ENCODE measurements at regions not wholly inside any gene's neighbourhood (a gene's known extent, or its start where the extent isn't known, plus 50 kb on each side); places are given as distances from the start of the nearest gene placed in this dataset.

DNA sequence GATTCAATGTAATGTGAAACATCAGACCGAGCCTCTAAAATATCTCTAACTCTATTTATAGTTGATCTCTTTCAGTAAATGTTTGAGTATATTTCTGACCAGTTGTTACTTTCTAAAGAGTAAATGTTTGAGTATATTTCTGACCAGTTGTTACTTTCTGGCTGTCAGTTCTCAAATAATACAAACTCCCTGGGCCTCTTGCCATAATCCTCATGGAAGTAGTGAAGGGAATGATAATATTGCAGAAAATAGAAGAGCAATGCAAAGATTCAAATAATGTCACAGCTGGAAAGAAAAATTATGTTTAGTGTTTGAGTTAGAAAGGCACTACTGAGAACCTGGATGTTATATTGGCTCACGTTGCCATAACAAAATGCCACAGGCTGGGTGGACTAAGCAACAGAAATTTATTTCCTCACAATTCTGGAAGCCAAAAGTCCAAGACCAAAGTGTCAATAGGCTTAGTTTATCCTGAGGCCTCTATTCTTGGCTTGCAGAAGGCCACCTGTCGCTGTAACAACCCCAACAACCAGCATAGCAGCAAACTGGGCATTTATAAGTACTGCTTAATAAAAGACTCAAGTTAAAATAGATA is 470.6 kb upstream of the BCHE start:
- TF ChIP-seq SP1 (IDR thresholded peaks at IDR 0.05) = no peak
- no peak for TF ChIP-seq HDGF (IDR thresholded peaks at IDR 0.05; ENCODE audit: borderline replicate concordance)
- TF ChIP-seq TARDBP (IDR thresholded peaks at IDR 0.05) = no peak
- no peak for TF ChIP-seq FOXM1 (IDR thresholded peaks at IDR 0.05; ENCODE audit: borderline replicate concordance)
- TF ChIP-seq BHLHE40 (IDR thresholded peaks at IDR 0.05; ENCODE audit: borderline replicate concordance) = no peak
- no peak for TF ChIP-seq LEF1 (IDR thresholded peaks at IDR 0.05; ENCODE audit: borderline replicate concordance)
- TF ChIP-seq FOXA1 (IDR thresholded peaks at IDR 0.05) = no peak
- TF ChIP-seq SUZ12 (IDR thresholded peaks at IDR 0.05) = no peak
- TF ChIP-seq ARNT (IDR thresholded peaks at IDR 0.05) = no peak
- TF ChIP-seq FOXK2 (IDR thresholded peaks at IDR 0.05) = no peak
- TF ChIP-seq, protein P1, sequence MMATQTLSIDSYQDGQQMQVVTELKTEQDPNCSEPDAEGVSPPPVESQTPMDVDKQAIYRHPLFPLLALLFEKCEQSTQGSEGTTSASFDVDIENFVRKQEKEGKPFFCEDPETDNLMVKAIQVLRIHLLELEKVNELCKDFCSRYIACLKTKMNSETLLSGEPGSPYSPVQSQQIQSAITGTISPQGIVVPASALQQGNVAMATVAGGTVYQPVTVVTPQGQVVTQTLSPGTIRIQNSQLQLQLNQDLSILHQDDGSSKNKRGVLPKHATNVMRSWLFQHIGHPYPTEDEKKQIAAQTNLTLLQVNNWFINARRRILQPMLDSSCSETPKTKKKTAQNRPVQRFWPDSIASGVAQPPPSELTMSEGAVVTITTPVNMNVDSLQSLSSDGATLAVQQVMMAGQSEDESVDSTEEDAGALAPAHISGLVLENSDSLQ (IDR thresholded peaks at IDR 0.05) = no peak
- no peak for TF ChIP-seq L3MBTL2 (conservative IDR thresholded peaks at IDR 0.05)
- no peak for TF ChIP-seq ELF4 (IDR thresholded peaks at IDR 0.05)
